ENCODE measurements at regions not wholly inside any gene's neighbourhood (a gene's known extent, or its start where the extent isn't known, plus 50 kb on each side); places are given as distances from the start of the nearest gene placed in this dataset.

- no peak for TF ChIP-seq TAF1 (IDR thresholded peaks at IDR 0.05; ENCODE audit: borderline replicate concordance, low read depth, low read length)
- no peak for TF ChIP-seq POLR2AphosphoS5 (IDR thresholded peaks at IDR 0.05; ENCODE audit: low read depth, low read length)
- TF ChIP-seq POLR2A (IDR thresholded peaks at IDR 0.05; ENCODE audit: low read depth, low read length) = no peak
- DNase-seq (ENCODE audit: insufficient read length) (no peak), FAIRE-seq (no peak)
These were observed 97.9 kb upstream of the STEAP1B start for GRCh38 chr7:22597844-22598243.

- DNase-seq (ENCODE audit: insufficient read length) (no peak), FAIRE-seq (no peak)
- TF ChIP-seq POLR2AphosphoS5 (IDR thresholded peaks at IDR 0.05; ENCODE audit: low read depth, low read length) = no peak
- no peak for TF ChIP-seq POLR2A (IDR thresholded peaks at IDR 0.05; ENCODE audit: low read depth, low read length)
- no peak for TF ChIP-seq TAF1 (IDR thresholded peaks at IDR 0.05; ENCODE audit: borderline replicate concordance, low read depth, low read length)
These were observed 96.9 kb upstream of the STEAP1B start for GRCh38 chr7:22596763-22597400.

DNA sequence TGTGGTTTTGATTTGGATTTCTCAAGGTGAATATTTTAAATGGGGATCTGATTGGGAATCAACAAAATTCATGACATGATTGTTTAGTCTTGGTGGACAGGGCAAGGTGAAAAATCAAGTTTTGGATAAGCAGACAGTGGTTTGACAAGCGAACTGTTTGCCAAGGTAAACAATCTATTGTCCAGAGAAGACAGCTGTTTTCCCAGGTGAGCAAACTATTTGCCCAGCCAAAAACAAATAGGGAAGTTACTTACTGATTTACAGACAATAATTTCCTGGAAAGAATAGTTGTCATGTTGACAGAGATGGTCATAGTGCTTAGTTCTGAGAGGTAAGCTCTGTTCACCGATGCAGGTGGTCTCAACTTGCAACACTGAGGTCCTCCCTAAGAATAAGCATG lies 94.0 kb upstream of the STEAP1B start:
- TF ChIP-seq TAF1 (IDR thresholded peaks at IDR 0.05; ENCODE audit: borderline replicate concordance, low read depth, low read length) (no peak), POLR2AphosphoS5 (IDR thresholded peaks at IDR 0.05; ENCODE audit: low read depth, low read length) (no peak), POLR2A (IDR thresholded peaks at IDR 0.05; ENCODE audit: low read depth, low read length) (no peak)
- no peak for FAIRE-seq
- DNase-seq (ENCODE audit: insufficient read length) = no peak

- FAIRE-seq = no peak
- DNase-seq (ENCODE audit: insufficient read length) = no peak
- TF ChIP-seq POLR2AphosphoS5 (IDR thresholded peaks at IDR 0.05; ENCODE audit: low read depth, low read length) (no peak), POLR2A (IDR thresholded peaks at IDR 0.05; ENCODE audit: low read depth, low read length) (no peak), TAF1 (IDR thresholded peaks at IDR 0.05; ENCODE audit: borderline replicate concordance, low read depth, low read length) (no peak)
These were observed 91.3 kb upstream of the STEAP1B start for GRCh38 chr7:22591271-22591670.

- FAIRE-seq = no peak
- no peak for TF ChIP-seq POLR2AphosphoS5 (IDR thresholded peaks at IDR 0.05; ENCODE audit: low read depth, low read length)
- no peak for TF ChIP-seq POLR2A (IDR thresholded peaks at IDR 0.05; ENCODE audit: low read depth, low read length)
- no peak for TF ChIP-seq TAF1 (IDR thresholded peaks at IDR 0.05; ENCODE audit: borderline replicate concordance, low read depth, low read length)
- DNase-seq (ENCODE audit: insufficient read length) = no peak
These were observed 89.7 kb upstream of the STEAP1B start for GRCh38 chr7:22589641-22590201.

- TF ChIP-seq TAF1 (IDR thresholded peaks at IDR 0.05; ENCODE audit: borderline replicate concordance, low read depth, low read length) (no peak), POLR2AphosphoS5 (IDR thresholded peaks at IDR 0.05; ENCODE audit: low read depth, low read length) (no peak), POLR2A (IDR thresholded peaks at IDR 0.05; ENCODE audit: low read depth, low read length) (no peak)
- FAIRE-seq = no peak
- DNase-seq (ENCODE audit: insufficient read length) = no peak
These were observed 88.4 kb upstream of the STEAP1B start for GRCh38 chr7:22588351-22588750.

GRCh38 chr7:22587322-22587721 lies 87.3 kb upstream of the STEAP1B start:
- TF ChIP-seq TAF1 (IDR thresholded peaks at IDR 0.05; ENCODE audit: borderline replicate concordance, low read depth, low read length) (no peak), POLR2A (IDR thresholded peaks at IDR 0.05; ENCODE audit: low read depth, low read length) (no peak), POLR2AphosphoS5 (IDR thresholded peaks at IDR 0.05; ENCODE audit: low read depth, low read length) (no peak)
- no peak for FAIRE-seq

GRCh38 chr7:22586786-22587140 lies 86.8 kb upstream of the STEAP1B start:
- TF ChIP-seq TAF1 (IDR thresholded peaks at IDR 0.05; ENCODE audit: borderline replicate concordance, low read depth, low read length) (no peak), POLR2AphosphoS5 (IDR thresholded peaks at IDR 0.05; ENCODE audit: low read depth, low read length) (no peak), POLR2A (IDR thresholded peaks at IDR 0.05; ENCODE audit: low read depth, low read length) (no peak)
- FAIRE-seq (no peak), DNase-seq (ENCODE audit: insufficient read length) (no peak)

More at GRCh38 chr7:22587322-22587721, 87.3 kb upstream of the STEAP1B start:
- DNase-seq (ENCODE audit: insufficient read length) = no peak

- TF ChIP-seq TAF1 (IDR thresholded peaks at IDR 0.05; ENCODE audit: borderline replicate concordance, low read depth, low read length) (no peak), POLR2A (IDR thresholded peaks at IDR 0.05; ENCODE audit: low read depth, low read length) (no peak), POLR2AphosphoS5 (IDR thresholded peaks at IDR 0.05; ENCODE audit: low read depth, low read length) (no peak)
- FAIRE-seq (no peak), DNase-seq (ENCODE audit: insufficient read length) (no peak)
These were observed 86.3 kb upstream of the STEAP1B start for GRCh38 chr7:22586101-22586785.

DNA sequence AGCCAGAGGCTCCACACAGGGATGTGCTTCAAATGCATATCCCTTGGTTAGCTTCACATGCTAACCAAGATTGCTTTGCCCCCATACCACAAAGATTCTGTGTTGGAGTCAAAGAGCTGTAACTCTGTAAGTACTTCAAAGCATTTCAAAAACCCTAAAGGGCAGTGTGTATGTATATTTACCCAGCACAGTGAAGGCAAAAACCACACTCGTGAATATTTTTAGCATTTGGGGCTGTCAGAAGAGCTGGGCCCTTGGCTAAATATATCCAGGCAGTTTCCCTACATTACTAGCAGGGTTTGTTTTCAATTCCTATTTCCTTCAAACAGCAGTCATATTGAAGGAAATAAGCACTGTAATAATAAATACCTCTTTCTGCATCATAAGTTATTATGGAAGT lies 84.2 kb upstream of the STEAP1B start:
- TF ChIP-seq POLR2AphosphoS5 (IDR thresholded peaks at IDR 0.05; ENCODE audit: low read depth, low read length) = no peak
- no peak for TF ChIP-seq TAF1 (IDR thresholded peaks at IDR 0.05; ENCODE audit: borderline replicate concordance, low read depth, low read length)
- TF ChIP-seq POLR2A (IDR thresholded peaks at IDR 0.05; ENCODE audit: low read depth, low read length) = no peak
- DNase-seq (ENCODE audit: insufficient read length) = no peak
- FAIRE-seq = no peak

- TF ChIP-seq POLR2A (IDR thresholded peaks at IDR 0.05; ENCODE audit: low read depth, low read length) (no peak), TAF1 (IDR thresholded peaks at IDR 0.05; ENCODE audit: borderline replicate concordance, low read depth, low read length) (no peak), POLR2AphosphoS5 (IDR thresholded peaks at IDR 0.05; ENCODE audit: low read depth, low read length) (no peak)
- FAIRE-seq = no peak
- DNase-seq (ENCODE audit: insufficient read length) = no peak
These were observed 83.1 kb upstream of the STEAP1B start for GRCh38 chr7:22582863-22583622.
